ENCODE measurements at regions not wholly inside any gene's neighbourhood (a gene's known extent, or its start where the extent isn't known, plus 50 kb on each side); places are given as distances from the start of the nearest gene placed in this dataset.

GRCh38 chr1:235018720-235019444, 109.8 kb downstream of the TOMM20 start:
- Histone ChIP-seq H3K4me3 (no peak overlapping the region), H3K9me3 (no peaks in the 10 kb centered on the region), H3K27me3 (no peaks in the 10 kb centered on the region), H3K4me1 (peaks cover 4 to 25% (median 19%) of the 10 kb centered on the region in 4 donors), H3K36me3 (no peaks in the 10 kb centered on the region), H3K27ac (no peak overlapping the region)
- DNase-seq: no peak
- in situ Hi-C loops (cut with MboI; ENCODE audit: low pct_ligation_motif_present in 1 of 4, low pct_unique_long_range_greater_than_20kb in 1 of 4, low sequenced_read_pairs in 3 of 4) (no loop called here), intact Hi-C loops (cut with DNase I; ENCODE audit: low total_unique reads) (no loop called here)
- TF ChIP-seq EP300 (IDR thresholded peaks at IDR 0.05; ENCODE audit: low read depth) (no peak), CTCF (IDR thresholded peaks at IDR 0.05) (no peak), POLR2A (IDR thresholded peaks at IDR 0.05) (no peak), POLR2AphosphoS5 (IDR thresholded peaks at IDR 0.05) (no peak)
- 60 to 86% methylated on average over 1 to 3 of the region's 3 CpGs for WGBS, 2 donors (ENCODE audit: low coverage in 1 of 2)

- WGBS, 2 donors (ENCODE audit: low coverage in 1 of 2): 85% methylated on average over 3 of the region's 3 CpGs; no CpG with 5 or more reads in 1 of the 2 donors
- in situ Hi-C loops (cut with MboI; ENCODE audit: low pct_ligation_motif_present in 1 of 4, low pct_unique_long_range_greater_than_20kb in 1 of 4, low sequenced_read_pairs in 3 of 4) (no loop called here), intact Hi-C loops (cut with DNase I; ENCODE audit: low total_unique reads) (no loop called here)
- DNase-seq: no peak
- TF ChIP-seq POLR2AphosphoS5 (IDR thresholded peaks at IDR 0.05) (no peak), EP300 (IDR thresholded peaks at IDR 0.05; ENCODE audit: low read depth) (no peak), CTCF (IDR thresholded peaks at IDR 0.05) (no peak), POLR2A (IDR thresholded peaks at IDR 0.05) (no peak)
- no peaks in the 10 kb centered on the region for H3K36me3 ChIP-seq
- no peak overlapping the region for H3K27ac ChIP-seq
- no peaks in the 10 kb centered on the region for H3K27me3 ChIP-seq
- H3K9me3 ChIP-seq: no peaks in the 10 kb centered on the region
- no peak overlapping the region for H3K4me3 ChIP-seq
- H3K4me1 ChIP-seq: peaks cover 4 to 25% (median 18%) of the 10 kb centered on the region in 4 donors
Measured at GRCh38 chr1:235018161-235018560, 110.5 kb downstream of the TOMM20 start.

- in situ Hi-C loops (cut with MboI; ENCODE audit: low pct_ligation_motif_present in 1 of 4, low pct_unique_long_range_greater_than_20kb in 1 of 4, low sequenced_read_pairs in 3 of 4): no loop called here
- H3K9me3 ChIP-seq: no peaks in the 10 kb centered on the region
- no peaks in the 10 kb centered on the region for H3K36me3 ChIP-seq
- intact Hi-C loops (cut with DNase I; ENCODE audit: low total_unique reads): no loop called here
- no peak overlapping the region for H3K4me3 ChIP-seq
- H3K27me3 ChIP-seq: no peaks in the 10 kb centered on the region
- no peak for DNase-seq
- H3K4me1 ChIP-seq: peaks cover 4 to 25% (median 15%) of the 10 kb centered on the region in 4 donors
- H3K27ac ChIP-seq: no peak overlapping the region
- TF ChIP-seq EP300 (IDR thresholded peaks at IDR 0.05; ENCODE audit: low read depth) (no peak), CTCF (IDR thresholded peaks at IDR 0.05) (no peak), POLR2A (IDR thresholded peaks at IDR 0.05) (no peak), POLR2AphosphoS5 (IDR thresholded peaks at IDR 0.05) (no peak)
- WGBS, 2 donors (ENCODE audit: low coverage in 1 of 2): 65 to 83% methylated on average over 2 of the region's 2 CpGs
Measured at GRCh38 chr1:235017719-235018118, 110.9 kb downstream of the TOMM20 start.

- DNase-seq: no peak
- intact Hi-C loops (cut with DNase I; ENCODE audit: low total_unique reads): no loop called here
- TF ChIP-seq EP300 (IDR thresholded peaks at IDR 0.05; ENCODE audit: low read depth): no peak
- no peak for TF ChIP-seq POLR2AphosphoS5 (IDR thresholded peaks at IDR 0.05)
- Histone ChIP-seq H3K27ac (no peak overlapping the region), H3K4me1 (peaks cover 2 to 25% (median 12%) of the 10 kb centered on the region in 4 donors), H3K27me3 (no peaks in the 10 kb centered on the region), H3K4me3 (no peak overlapping the region), H3K36me3 (no peaks in the 10 kb centered on the region), H3K9me3 (no peaks in the 10 kb centered on the region)
- 94% methylated on average over 2 to 4 of the region's 4 CpGs for WGBS, 2 donors (ENCODE audit: low coverage in 1 of 2)
- in situ Hi-C loops (cut with MboI; ENCODE audit: low pct_ligation_motif_present in 1 of 4, low pct_unique_long_range_greater_than_20kb in 1 of 4, low sequenced_read_pairs in 3 of 4): no loop called here
Measured at GRCh38 chr1:235017191-235017590, 111.4 kb downstream of the TOMM20 start.

Measured in transverse colon (tissue), 4 donors.